GM06990 (cell line): ENCODE measurements at regions not wholly inside any gene's neighbourhood (a gene's known extent, or its start where the extent isn't known, plus 50 kb on each side); places are given as distances from the start of the nearest gene placed in this dataset.

Experiments
- DNase-seq: peaks from one replicate; pipeline ENCODE4 v3.0.0-alpha.2; 2011; ENCODE audit not compliant: insufficient read length; ENCODE audit errors: extremely low read depth
- H3K27me3 ChIP-seq: replicated peaks from 2 replicates; pipeline ENCODE4 v1.6.0; 2011; ENCODE audit warnings: low read length; ENCODE audit not compliant: control insufficient read depth, insufficient read depth
- H3K36me3 ChIP-seq: 2 replicates; pipeline ENCODE4 v1.5.1; 2011; ENCODE audit warnings: low read length; ENCODE audit not compliant: control insufficient read depth, insufficient read depth
- H3K4me3 ChIP-seq: replicated peaks from 2 replicates; pipeline ENCODE4 v1.5.1; 2011; ENCODE audit warnings: low read depth, mild to moderate bottlenecking, control low read depth, low read length
- TF ChIP-seq, protein P1 (sequence below): IDR thresholded peaks from 2 replicates; pipeline ENCODE4 v1.5.1; 2011; ENCODE audit warnings: low read length, control low read depth, mild to moderate bottlenecking, inconsistent platforms; ENCODE audit not compliant: insufficient read depth, poor library complexity, severe bottlenecking

DNA sequence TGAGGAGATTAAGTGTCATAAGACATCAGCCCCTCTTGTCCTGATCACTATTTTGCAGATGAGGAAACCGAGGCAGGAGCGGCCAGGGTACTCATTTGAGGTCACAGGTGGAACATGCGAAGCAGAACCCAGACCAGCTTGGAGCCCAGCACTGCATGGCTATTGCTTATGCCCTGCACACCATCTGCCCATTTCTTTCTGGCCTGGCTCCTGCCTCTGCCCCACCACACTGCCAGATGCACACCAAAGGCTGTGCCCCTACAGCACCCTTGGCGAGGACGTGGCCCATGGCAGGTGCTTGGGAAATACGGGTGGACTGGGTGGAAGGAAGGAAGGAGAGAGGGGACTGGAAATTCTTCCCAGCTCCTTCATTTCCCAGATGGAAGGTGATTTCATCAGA, 222.9 kb downstream of the CTTN start:
- no peaks in the 10 kb centered on the region for H3K36me3 ChIP-seq
- no peak for DNase-seq
- TF ChIP-seq, protein P1, sequence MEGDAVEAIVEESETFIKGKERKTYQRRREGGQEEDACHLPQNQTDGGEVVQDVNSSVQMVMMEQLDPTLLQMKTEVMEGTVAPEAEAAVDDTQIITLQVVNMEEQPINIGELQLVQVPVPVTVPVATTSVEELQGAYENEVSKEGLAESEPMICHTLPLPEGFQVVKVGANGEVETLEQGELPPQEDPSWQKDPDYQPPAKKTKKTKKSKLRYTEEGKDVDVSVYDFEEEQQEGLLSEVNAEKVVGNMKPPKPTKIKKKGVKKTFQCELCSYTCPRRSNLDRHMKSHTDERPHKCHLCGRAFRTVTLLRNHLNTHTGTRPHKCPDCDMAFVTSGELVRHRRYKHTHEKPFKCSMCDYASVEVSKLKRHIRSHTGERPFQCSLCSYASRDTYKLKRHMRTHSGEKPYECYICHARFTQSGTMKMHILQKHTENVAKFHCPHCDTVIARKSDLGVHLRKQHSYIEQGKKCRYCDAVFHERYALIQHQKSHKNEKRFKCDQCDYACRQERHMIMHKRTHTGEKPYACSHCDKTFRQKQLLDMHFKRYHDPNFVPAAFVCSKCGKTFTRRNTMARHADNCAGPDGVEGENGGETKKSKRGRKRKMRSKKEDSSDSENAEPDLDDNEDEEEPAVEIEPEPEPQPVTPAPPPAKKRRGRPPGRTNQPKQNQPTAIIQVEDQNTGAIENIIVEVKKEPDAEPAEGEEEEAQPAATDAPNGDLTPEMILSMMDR, result no peak
- no peak overlapping the region for H3K4me3 ChIP-seq
- H3K27me3 ChIP-seq, result no peaks in the 10 kb centered on the region

DNA sequence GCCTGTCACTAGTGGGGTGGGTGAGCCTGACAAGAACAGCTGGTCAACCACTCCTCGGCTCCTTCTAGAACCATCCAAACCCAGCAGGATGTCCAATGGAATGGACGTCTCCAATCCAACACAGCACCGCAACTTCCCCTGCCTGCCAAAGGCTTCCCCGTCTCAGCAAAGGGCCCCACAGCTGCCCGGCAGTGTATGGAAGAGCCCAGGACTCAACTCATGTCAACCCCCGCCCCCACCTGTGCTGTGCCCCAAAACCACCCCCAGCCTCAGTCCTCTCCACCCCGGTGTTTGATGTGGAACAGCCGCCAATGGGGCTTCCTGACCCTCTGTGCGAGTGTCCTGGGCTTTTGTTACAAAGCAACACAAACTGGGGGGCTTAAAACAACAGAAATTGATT, 223.8 kb downstream of the CTTN start:
- no peak for DNase-seq
- TF ChIP-seq, protein P1, result no peak
- Histone ChIP-seq H3K36me3 (no peaks in the 10 kb centered on the region), H3K27me3 (no peaks in the 10 kb centered on the region), H3K4me3 (no peak overlapping the region)

DNA sequence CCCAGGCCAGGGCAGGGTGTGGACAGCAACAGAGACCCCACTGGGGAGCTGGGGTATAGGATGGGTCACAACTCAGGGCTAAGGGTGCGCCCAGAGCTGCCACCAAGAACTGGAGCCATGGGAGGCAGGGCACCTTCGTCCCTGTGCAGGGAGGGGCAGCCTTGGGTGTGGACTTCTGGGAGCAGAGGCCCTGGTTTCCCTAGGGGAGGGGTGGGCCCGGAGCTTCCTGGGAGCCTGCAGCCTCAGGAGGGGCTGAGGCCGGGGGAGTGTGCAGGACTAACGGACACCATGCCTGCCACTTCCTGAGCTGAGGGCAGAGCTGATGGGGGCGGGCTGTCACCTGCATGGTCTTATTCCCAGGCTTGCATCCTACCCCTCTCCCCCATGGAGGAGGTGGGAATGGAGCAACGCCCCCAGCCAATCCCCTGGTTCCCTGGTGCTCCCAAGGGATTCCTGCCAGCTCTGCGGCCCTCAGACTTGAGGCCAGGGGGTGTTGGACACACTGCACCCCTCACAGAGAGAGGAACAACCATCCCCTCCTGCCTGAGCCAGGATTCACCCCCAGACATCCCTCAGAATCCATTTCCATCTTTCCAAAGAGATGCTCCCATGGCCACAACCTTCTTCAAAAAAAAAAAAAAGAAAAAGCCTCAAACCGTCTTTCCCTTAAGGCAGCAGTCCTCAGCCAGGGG, 225.7 kb downstream of the CTTN start:
- no peak for DNase-seq
- TF ChIP-seq, protein P1, result no peak

DNA sequence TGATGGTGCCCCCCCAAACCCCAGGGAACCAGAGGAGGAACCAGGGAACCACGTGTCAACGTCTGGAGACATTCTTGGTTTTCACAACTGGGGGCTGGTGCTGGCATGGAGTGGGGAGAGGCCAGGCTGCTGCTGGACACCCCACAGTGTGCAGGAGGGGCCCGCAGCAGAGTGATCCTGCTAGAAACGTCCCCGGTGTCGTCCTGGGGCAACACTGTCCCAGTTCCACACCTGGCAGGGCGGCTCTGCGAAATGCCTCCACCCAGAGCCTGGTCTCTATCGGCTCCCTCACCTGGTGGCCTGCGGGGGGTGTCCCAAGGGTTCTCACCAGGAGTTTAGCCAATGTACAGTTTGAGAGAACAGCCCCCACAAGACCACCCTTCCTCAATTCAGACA, 226.3 kb downstream of the CTTN start:
- Histone ChIP-seq H3K36me3 (no peaks in the 10 kb centered on the region), H3K27me3 (no peaks in the 10 kb centered on the region), H3K4me3 (no peak overlapping the region)
- TF ChIP-seq, protein P1, result no peak
- DNase-seq, result no peak

More for the DNA sequence above, 225.7 kb downstream of the CTTN start:
- no peak overlapping the region for H3K4me3 ChIP-seq
- H3K27me3 ChIP-seq, result no peaks in the 10 kb centered on the region
- H3K36me3 ChIP-seq, result no peaks in the 10 kb centered on the region

DNA sequence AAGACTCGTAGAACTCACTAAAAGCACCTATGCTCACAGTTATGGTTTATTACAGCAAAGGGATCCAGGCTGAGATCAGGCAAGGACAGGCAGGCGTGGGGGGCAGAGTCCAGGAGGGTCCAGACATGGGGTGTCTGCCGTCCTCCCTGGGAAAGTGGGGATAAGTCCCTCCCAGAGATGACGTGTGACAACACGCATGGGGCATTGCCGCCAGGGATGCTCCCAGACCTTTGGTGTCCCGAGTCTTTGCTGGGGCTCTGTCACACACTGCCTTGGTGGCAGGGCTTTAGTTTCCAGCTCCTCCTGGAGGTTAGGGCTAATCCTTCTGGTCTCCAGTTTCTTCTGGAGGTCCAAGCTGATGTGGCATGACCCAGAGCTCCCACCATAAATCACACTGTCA, 226.7 kb downstream of the CTTN start:
- H3K36me3 ChIP-seq, result no peaks in the 10 kb centered on the region
- TF ChIP-seq, protein P1, result no peak
- no peak for DNase-seq
- H3K27me3 ChIP-seq, result no peaks in the 10 kb centered on the region
- no peak overlapping the region for H3K4me3 ChIP-seq
